GM19463 (cell line): ENCODE measurements at regions not wholly inside any gene's neighbourhood (a gene's known extent, or its start where the extent isn't known, plus 50 kb on each side); places are given as distances from the start of the nearest gene placed in this dataset.
"Not testable (repeated sequence)": the region's sequence is repeated elsewhere in the genome, so short reads cannot be mapped to it uniquely, and the experiment has no call there.

Source experiments
- ATAC-seq: cut with Tn5 transposase; IDR thresholded peaks from one replicate; pipeline ENCODE4 v1.9.1; 2021; ENCODE audit warnings: mild to moderate bottlenecking, moderate library complexity; ENCODE audit not compliant: unreplicated experiment

- no peak for ATAC-seq
Measured at GRCh38 chr1:228937851-228938536, 202.7 kb downstream of the RHOU start.

GRCh38 chr1:228938537-228938901, 203.2 kb downstream of the RHOU start:
- ATAC-seq = no peak

- ATAC-seq = no peak
Measured at GRCh38 chr1:228939001-228939691, 203.9 kb downstream of the RHOU start.

GRCh38 chr1:228939881-228940392, 204.7 kb downstream of the RHOU start:
- no peak for ATAC-seq

- ATAC-seq = no peak
Measured at GRCh38 chr1:228940526-228940925, 205.2 kb downstream of the RHOU start.

- no peak for ATAC-seq
Measured at GRCh38 chr1:228940926-228941325, 205.6 kb downstream of the RHOU start.

GRCh38 chr1:228941666-228942065, 206.4 kb downstream of the RHOU start:
- ATAC-seq = no peak

GRCh38 chr1:228943436-228943835, 208.2 kb downstream of the RHOU start:
- no peak for ATAC-seq

GRCh38 chr1:228944296-228944695, 209.0 kb downstream of the RHOU start:
- no peak for ATAC-seq

- ATAC-seq = no peak
Measured at GRCh38 chr1:228944935-228945371, 209.7 kb downstream of the RHOU start.

- no peak for ATAC-seq
Measured at GRCh38 chr1:228945885-228946284, 210.6 kb downstream of the RHOU start.

- not testable (repeated sequence) for ATAC-seq
Measured at GRCh38 chr1:228949617-228950016, 214.3 kb downstream of the RHOU start.

GRCh38 chr1:228953207-228953606, 217.9 kb downstream of the RHOU start:
- no peak for ATAC-seq

- ATAC-seq = not testable (repeated sequence)
Measured at GRCh38 chr1:228953808-228954207, 218.5 kb downstream of the RHOU start.

- no peak for ATAC-seq
Measured at GRCh38 chr1:228955691-228956090, 220.4 kb downstream of the RHOU start.

- no peak for ATAC-seq
Measured at GRCh38 chr1:228956864-228957263, 221.6 kb downstream of the RHOU start.

GRCh38 chr1:228957535-228957934, 222.3 kb downstream of the RHOU start:
- ATAC-seq = no peak

GRCh38 chr1:228958121-228958520, 222.8 kb downstream of the RHOU start:
- ATAC-seq = no peak

- no peak for ATAC-seq
Measured at GRCh38 chr1:228958741-228959140, 223.5 kb downstream of the RHOU start.

- ATAC-seq = no peak
Measured at GRCh38 chr1:228960705-228961104, 225.4 kb downstream of the RHOU start.

- ATAC-seq = no peak
Measured at GRCh38 chr1:228961511-228961910, 226.2 kb downstream of the RHOU start.

- no peak for ATAC-seq
Measured at GRCh38 chr1:228963795-228964177, 228.5 kb downstream of the RHOU start.
